ENCODE measurements at regions not wholly inside any gene's neighbourhood (a gene's known extent, or its start where the extent isn't known, plus 50 kb on each side); places are given as distances from the start of the nearest gene placed in this dataset.

DNA sequence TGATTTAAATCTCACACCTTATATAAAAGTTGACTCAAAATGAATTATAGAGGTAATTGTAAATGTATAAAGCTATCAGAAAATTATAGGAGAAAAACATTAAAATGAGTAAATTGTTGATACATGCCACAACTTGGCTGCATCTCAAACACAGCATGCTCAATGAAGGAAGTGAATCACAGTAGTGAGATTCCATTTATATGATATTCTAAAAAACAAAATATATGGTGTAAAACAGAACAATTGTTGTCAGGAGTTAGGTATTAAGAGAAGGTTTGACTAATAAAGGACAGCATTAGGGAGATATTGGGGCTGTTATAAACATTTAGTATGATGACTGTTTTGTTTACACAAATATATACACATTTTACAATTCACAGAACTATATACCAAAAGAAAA, 356.6 kb upstream of the CELF4 start:
- TF ChIP-seq, protein P1, sequence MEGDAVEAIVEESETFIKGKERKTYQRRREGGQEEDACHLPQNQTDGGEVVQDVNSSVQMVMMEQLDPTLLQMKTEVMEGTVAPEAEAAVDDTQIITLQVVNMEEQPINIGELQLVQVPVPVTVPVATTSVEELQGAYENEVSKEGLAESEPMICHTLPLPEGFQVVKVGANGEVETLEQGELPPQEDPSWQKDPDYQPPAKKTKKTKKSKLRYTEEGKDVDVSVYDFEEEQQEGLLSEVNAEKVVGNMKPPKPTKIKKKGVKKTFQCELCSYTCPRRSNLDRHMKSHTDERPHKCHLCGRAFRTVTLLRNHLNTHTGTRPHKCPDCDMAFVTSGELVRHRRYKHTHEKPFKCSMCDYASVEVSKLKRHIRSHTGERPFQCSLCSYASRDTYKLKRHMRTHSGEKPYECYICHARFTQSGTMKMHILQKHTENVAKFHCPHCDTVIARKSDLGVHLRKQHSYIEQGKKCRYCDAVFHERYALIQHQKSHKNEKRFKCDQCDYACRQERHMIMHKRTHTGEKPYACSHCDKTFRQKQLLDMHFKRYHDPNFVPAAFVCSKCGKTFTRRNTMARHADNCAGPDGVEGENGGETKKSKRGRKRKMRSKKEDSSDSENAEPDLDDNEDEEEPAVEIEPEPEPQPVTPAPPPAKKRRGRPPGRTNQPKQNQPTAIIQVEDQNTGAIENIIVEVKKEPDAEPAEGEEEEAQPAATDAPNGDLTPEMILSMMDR (IDR thresholded peaks at IDR 0.05) = no peak
- TF ChIP-seq POLR2A (IDR thresholded peaks at IDR 0.05) = no peak

Data from testis (tissue), 2 donors.